HCT116 (cell line): ENCODE measurements at regions not wholly inside any gene's neighbourhood (a gene's known extent, or its start where the extent isn't known, plus 50 kb on each side); places are given as distances from the start of the nearest gene placed in this dataset.

Source experiments
- ATAC-seq: fragments of 200-7000 bp; cut with Tn5 transposase; 2 replicates; pipeline ENCODE4 v1.9.1; 2020; ENCODE audit warnings: mild to moderate bottlenecking, moderate library complexity
- BruUV-seq: library from RNA; stranded (reverse); fragments of 400-500 nt; replicated peaks from 2 replicates; lab custom pipeline; 2021; lab: Mats Ljungman, UMichigan
- CTCF ChIA-PET: fragments of 300-600 bp; sonication (Branson Sonifier 250); formaldehyde crosslinking; loops from one replicate; lab custom pipeline; 2021; ENCODE audit warnings: antibody characterized with exemption; lab: Charles Lee
- POLR2A ChIA-PET: fragments of 300-600, 350-600 bp; sonication (Branson Sonifier 250); formaldehyde crosslinking; loops from one replicate; lab custom pipeline; 2021; ENCODE audit warnings: antibody characterized with exemption; lab: Charles Lee
- RAD21 ChIA-PET, 2 experiments: fragments of 300-600 bp; sonication (Branson Sonifier 250); formaldehyde crosslinking; loops; one replicate each; lab custom pipeline; 2023; ENCODE audit warnings: low total read pairs in 2 of 2; ENCODE audit not compliant: uncharacterized antibody in 2 of 2, unreplicated experiment in 2 of 2, low non-redundant PET in 1 of 2; lab: Charles Lee
- DNase-seq: peaks from one replicate; pipeline ENCODE4 v3.0.0-alpha.2; 2010; ENCODE audit warnings: low read depth, low spot score
- H2AFZ ChIP-seq: fragments of 200-600 bp; shearing (Covaris generic), sonication (generic); 2 replicates; pipeline ENCODE4 v1.6.1; 2017; ENCODE audit warnings: low read depth, mixed run types, mixed read lengths, antibody characterized with exemption, low read length; ENCODE audit not compliant: poor library complexity, severe bottlenecking
- H3K27ac ChIP-seq: 2 replicates; pipeline ENCODE4 v1.5.1; 2012; ENCODE audit warnings: low read depth, low read length
- H3K27me3 ChIP-seq: fragments of 200-600 bp; sonication (generic); 2 replicates; pipeline ENCODE4 v1.6.1; 2016; ENCODE audit warnings: mixed run types, low read length, mixed read lengths; ENCODE audit not compliant: insufficient read depth
- H3K36me3 ChIP-seq, 2 experiments: fragments of 200-500 bp in 1 of 2; fragments of 200-600 bp in 1 of 2; sonication (Bioruptor generic) in 1 of 2; sonication (generic) in 1 of 2; 2 replicates each; pipeline versions ENCODE4 v1.5.1 to v1.6.1; 2014 to 2016; ENCODE audit warnings: low read length in 2 of 2, inconsistent platforms in 1 of 2, mixed read lengths in 1 of 2, mixed run types in 1 of 2; ENCODE audit not compliant: insufficient read depth in 2 of 2, control insufficient read depth in 1 of 2
- H3K4me1 ChIP-seq, 2 experiments: fragments of 200-600 bp in 1 of 2; sonication (generic) in 1 of 2; 2 replicates each; pipeline versions ENCODE4 v1.5.1 to v1.6.1; 2012 to 2017; ENCODE audit warnings: low read length in 2 of 2, inconsistent platforms in 1 of 2, mild to moderate bottlenecking in 1 of 2, mixed read lengths in 1 of 2, mixed run types in 1 of 2, moderate library complexity in 1 of 2; ENCODE audit not compliant: insufficient read depth in 2 of 2, control insufficient read depth in 1 of 2
- H3K4me2 ChIP-seq: fragments of 200-600 bp; sonication (generic); 2 replicates; pipeline ENCODE4 v1.6.1; 2017; ENCODE audit warnings: mixed run types, low read length, mixed read lengths
- H3K4me3 ChIP-seq, 2 experiments: fragments of 200-600 bp in 1 of 2; sonication (generic) in 1 of 2; replicated peaks in 1 of 2; 2 replicates each; pipeline ENCODE4 v1.5.1; 2011 to 2016; ENCODE audit warnings: low read length in 2 of 2, control low read depth in 1 of 2, low read depth in 1 of 2, mild to moderate bottlenecking in 1 of 2, mixed read lengths in 1 of 2, mixed run types in 1 of 2
- H3K79me2 ChIP-seq: fragments of 200-600 bp; sonication (generic); 2 replicates; pipeline ENCODE4 v1.6.1; 2017; ENCODE audit warnings: mild to moderate bottlenecking, mixed run types, low read length, moderate library complexity, mixed read lengths; ENCODE audit not compliant: insufficient read depth
- H3K9ac ChIP-seq: fragments of 200-600 bp; sonication (generic); 2 replicates; pipeline ENCODE4 v1.6.1; 2016; ENCODE audit warnings: low read length, mixed read lengths
- H3K9me2 ChIP-seq: fragments of 200-600 bp; sonication (generic), shearing (Covaris generic); 2 replicates; pipeline ENCODE4 v1.6.1; 2017; ENCODE audit warnings: mixed run types, mild to moderate bottlenecking, moderate library complexity; ENCODE audit not compliant: insufficient read depth
- H3K9me3 ChIP-seq, 2 experiments: fragments of 200-500 bp in 1 of 2; fragments of 200-600 bp in 1 of 2; sonication (Bioruptor generic) in 1 of 2; sonication (generic) in 1 of 2; 2 replicates each; pipeline ENCODE4 v1.6.1; 2014 to 2017; ENCODE audit warnings: low read length in 2 of 2, mixed read lengths in 2 of 2, inconsistent platforms in 1 of 2, low read depth in 1 of 2, mild to moderate bottlenecking in 1 of 2, mixed run types in 1 of 2, moderate library complexity in 1 of 2; ENCODE audit not compliant: control insufficient read depth in 1 of 2, insufficient read depth in 1 of 2
- H4K20me1 ChIP-seq: fragments of 200-600 bp; sonication (generic), shearing (Covaris generic); 2 replicates; pipeline ENCODE4 v1.6.1; 2017; ENCODE audit warnings: mixed run types, mild to moderate bottlenecking, moderate library complexity; ENCODE audit not compliant: insufficient read depth
- CBX3 ChIP-seq: IDR thresholded peaks from 2 replicates; pipeline ENCODE4 v1.6.1; 2012; ENCODE audit warnings: low read depth
- CEBPB ChIP-seq: IDR thresholded peaks from 2 replicates; pipeline ENCODE4 v1.6.1; 2012; ENCODE audit warnings: low read depth
- CTCF ChIP-seq, 3 experiments: fragments of 200-600 bp in 1 of 3; sonication (generic) in 1 of 3; IDR thresholded peaks in 2 of 3; conservative IDR thresholded peaks in 1 of 3; 2 replicates each; pipeline ENCODE4 v1.5.1; 2012 to 2017; ENCODE audit warnings: low read depth in 2 of 3, low read length in 2 of 3, antibody characterized with exemption in 1 of 3, borderline replicate concordance in 1 of 3, control low read depth in 1 of 3, mild to moderate bottlenecking in 1 of 3, mixed read lengths in 1 of 3, mixed run types in 1 of 3, moderate library complexity in 1 of 3; ENCODE audit not compliant: insufficient read depth in 1 of 3
- ELF1 ChIP-seq: IDR thresholded peaks from 2 replicates; pipeline ENCODE4 v1.6.1; 2012; ENCODE audit warnings: low read depth, borderline replicate concordance
- EZH2 ChIP-seq: fragments of 200-600 bp; sonication (generic); IDR thresholded peaks from 2 replicates; pipeline ENCODE4 v1.6.1; 2017; ENCODE audit warnings: antibody characterized with exemption, mixed run types
- MAX ChIP-seq: IDR thresholded peaks from 2 replicates; pipeline ENCODE4 v1.6.1; 2012
- POLR2A ChIP-seq: IDR thresholded peaks from 2 replicates; pipeline ENCODE4 v1.7.0; 2011; ENCODE audit warnings: borderline replicate concordance; ENCODE audit not compliant: insufficient read depth, insufficient read length; ENCODE audit errors: extremely low read depth
- POLR2AphosphoS5 ChIP-seq: IDR thresholded peaks from 2 replicates; pipeline ENCODE4 v1.6.1; 2011; ENCODE audit warnings: mild to moderate bottlenecking, low read depth, low read length, moderate library complexity
- RAD21 ChIP-seq: IDR thresholded peaks from 2 replicates; pipeline ENCODE4 v1.6.1; 2012; ENCODE audit warnings: low read depth, mild to moderate bottlenecking
- SP1 ChIP-seq: IDR thresholded peaks from 2 replicates; pipeline ENCODE4 v1.6.1; 2012; ENCODE audit warnings: low read depth
- TCF7L2 ChIP-seq: IDR thresholded peaks from 2 replicates; pipeline ENCODE4 v1.7.0; 2011; ENCODE audit warnings: borderline replicate concordance, inconsistent platforms; ENCODE audit not compliant: insufficient read depth, insufficient read length; ENCODE audit errors: extremely low read depth
- YY1 ChIP-seq: IDR thresholded peaks from 2 replicates; pipeline ENCODE4 v1.6.1; 2011; ENCODE audit warnings: low read length, low read depth, moderate library complexity, mild to moderate bottlenecking; ENCODE audit not compliant: insufficient replicate concordance; ENCODE audit errors: extremely low read depth
- ZBTB33 ChIP-seq: IDR thresholded peaks from 2 replicates; pipeline ENCODE4 v1.6.1; 2011; ENCODE audit warnings: mild to moderate bottlenecking, low read length, moderate library complexity; ENCODE audit not compliant: insufficient replicate concordance; ENCODE audit errors: extremely low read depth
- intact Hi-C: fragments of 100-400 bp; cut with micrococcal nuclease; formaldehyde crosslinking; loops from 2 replicates; pipeline ENCODE4 v1.10.0; 2022
- TF ChIP-seq, protein P1 (sequence below): IDR thresholded peaks from 2 replicates; pipeline ENCODE4 v1.6.1; 2012; ENCODE audit warnings: low read depth
- TF ChIP-seq, protein P2 (sequence below): IDR thresholded peaks from 2 replicates; pipeline ENCODE4 v1.6.1; 2012

DNA sequence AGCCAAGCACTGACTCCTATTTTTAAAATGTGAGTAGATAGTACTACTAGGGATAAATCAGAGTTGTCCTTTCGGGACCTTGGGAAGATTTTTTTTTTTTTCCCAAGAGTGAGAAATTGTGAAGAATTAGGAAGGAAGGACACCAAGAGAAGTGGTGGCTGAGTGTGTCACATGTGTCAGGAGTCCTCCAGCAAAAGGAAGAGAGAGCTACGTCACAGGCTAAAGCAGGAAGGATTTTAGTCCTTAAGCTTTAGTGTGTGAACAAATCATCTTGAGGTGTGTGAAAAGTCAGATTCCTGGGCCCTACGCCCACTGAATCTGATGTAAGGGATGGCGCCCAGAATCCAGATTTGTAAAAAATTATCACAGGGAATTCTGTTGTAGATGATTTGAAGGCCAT is 172.7 kb downstream of the SERPINI1 start:
- ChIA-PET POLR2A (no interaction called here), CTCF (no interaction called here), RAD21 (no interaction called here)
- TF ChIP-seq EZH2 (no peak), YY1 (no peak), CEBPB (no peak), MAX (no peak), SP1 (no peak), ELF1 (no peak), CTCF (IDR thresholded peaks at IDR 0.05 in 2 of 3, conservative IDR thresholded peaks at IDR 0.05 in 1 of 3; ENCODE audit: borderline replicate concordance in 1 of 3, insufficient read depth in 1 of 3, low read depth in 2 of 3, low read length in 2 of 3) (no peak), RAD21 (no peak), TCF7L2 (no peak), ZBTB33 (no peak), CBX3 (no peak), POLR2A (no peak), POLR2AphosphoS5 (no peak)
- TF ChIP-seq, protein P1, sequence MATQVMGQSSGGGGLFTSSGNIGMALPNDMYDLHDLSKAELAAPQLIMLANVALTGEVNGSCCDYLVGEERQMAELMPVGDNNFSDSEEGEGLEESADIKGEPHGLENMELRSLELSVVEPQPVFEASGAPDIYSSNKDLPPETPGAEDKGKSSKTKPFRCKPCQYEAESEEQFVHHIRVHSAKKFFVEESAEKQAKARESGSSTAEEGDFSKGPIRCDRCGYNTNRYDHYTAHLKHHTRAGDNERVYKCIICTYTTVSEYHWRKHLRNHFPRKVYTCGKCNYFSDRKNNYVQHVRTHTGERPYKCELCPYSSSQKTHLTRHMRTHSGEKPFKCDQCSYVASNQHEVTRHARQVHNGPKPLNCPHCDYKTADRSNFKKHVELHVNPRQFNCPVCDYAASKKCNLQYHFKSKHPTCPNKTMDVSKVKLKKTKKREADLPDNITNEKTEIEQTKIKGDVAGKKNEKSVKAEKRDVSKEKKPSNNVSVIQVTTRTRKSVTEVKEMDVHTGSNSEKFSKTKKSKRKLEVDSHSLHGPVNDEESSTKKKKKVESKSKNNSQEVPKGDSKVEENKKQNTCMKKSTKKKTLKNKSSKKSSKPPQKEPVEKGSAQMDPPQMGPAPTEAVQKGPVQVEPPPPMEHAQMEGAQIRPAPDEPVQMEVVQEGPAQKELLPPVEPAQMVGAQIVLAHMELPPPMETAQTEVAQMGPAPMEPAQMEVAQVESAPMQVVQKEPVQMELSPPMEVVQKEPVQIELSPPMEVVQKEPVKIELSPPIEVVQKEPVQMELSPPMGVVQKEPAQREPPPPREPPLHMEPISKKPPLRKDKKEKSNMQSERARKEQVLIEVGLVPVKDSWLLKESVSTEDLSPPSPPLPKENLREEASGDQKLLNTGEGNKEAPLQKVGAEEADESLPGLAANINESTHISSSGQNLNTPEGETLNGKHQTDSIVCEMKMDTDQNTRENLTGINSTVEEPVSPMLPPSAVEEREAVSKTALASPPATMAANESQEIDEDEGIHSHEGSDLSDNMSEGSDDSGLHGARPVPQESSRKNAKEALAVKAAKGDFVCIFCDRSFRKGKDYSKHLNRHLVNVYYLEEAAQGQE = no peak
- TF ChIP-seq, protein P2, sequence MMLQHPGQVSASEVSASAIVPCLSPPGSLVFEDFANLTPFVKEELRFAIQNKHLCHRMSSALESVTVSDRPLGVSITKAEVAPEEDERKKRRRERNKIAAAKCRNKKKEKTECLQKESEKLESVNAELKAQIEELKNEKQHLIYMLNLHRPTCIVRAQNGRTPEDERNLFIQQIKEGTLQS = no peak
- Histone ChIP-seq H3K27ac (no peak overlapping the region), H3K4me1 (0 out of 4 replicates have a peak, but pooled peaks cover 0 to under 1% of the 10 kb centered on the region in 2 experiments), H2AFZ (no peak overlapping the region), H3K4me3 (no peak overlapping the region), H3K9ac (no peak overlapping the region), H3K9me2 (no peaks in the 10 kb centered on the region), H3K27me3 (no peaks in the 10 kb centered on the region), H4K20me1 (no peaks in the 10 kb centered on the region), H3K4me2 (no peak overlapping the region), H3K9me3 (no peaks in the 10 kb centered on the region), H3K79me2 (no peaks in the 10 kb centered on the region), H3K36me3 (no peaks in the 10 kb centered on the region)
- BruUV-seq = no TSS peak
- DNase-seq (no peak), ATAC-seq (no peak)
- intact Hi-C loops = no loop called here
